Coronary artery (tissue), 2 donors: ENCODE measurements at regions not wholly inside any gene's neighbourhood (a gene's known extent, or its start where the extent isn't known, plus 50 kb on each side); places are given as distances from the start of the nearest gene placed in this dataset.

Experiments
- DNase-seq: peaks from one replicate; pipeline ENCODE4 v3.0.0-alpha.2; 2017; ENCODE audit warnings: low spot score
- H3K27ac ChIP-seq, 2 donors: fragments of 200-600 bp; sonication (generic); one replicate each; pipeline ENCODE4 v1.5.1; 2016 to 2019
- H3K4me3 ChIP-seq: fragments of 200-600 bp; sonication (generic); 2 replicates; pipeline ENCODE4 v1.5.1; 2016; ENCODE audit warnings: mild to moderate bottlenecking, moderate library complexity
- CTCF ChIP-seq: fragments of 200-600 bp; sonication (generic); IDR thresholded peaks from one replicate; pipeline ENCODE4 v1.5.1; 2019; ENCODE audit warnings: antibody characterized with exemption

GRCh38 chr5:59992206-59992605 lies 98.7 kb upstream of the PDE4D start:
- no peak overlapping the region for H3K27ac ChIP-seq
- DNase-seq, result no peak
- TF ChIP-seq CTCF, result no peak

GRCh38 chr5:59988396-59988795 lies 94.9 kb upstream of the PDE4D start:
- TF ChIP-seq CTCF, result no peak
- Histone ChIP-seq H3K27ac (no peak overlapping the region), H3K4me3 (no peak overlapping the region)
- DNase-seq, result no peak

More at GRCh38 chr5:59992206-59992605, 98.7 kb upstream of the PDE4D start:
- H3K4me3 ChIP-seq, result no peak overlapping the region

- no peak for DNase-seq
- Histone ChIP-seq H3K27ac (no peak overlapping the region), H3K4me3 (no peak overlapping the region)
- TF ChIP-seq CTCF, result no peak
Measured at GRCh38 chr5:59976342-59976741, 82.8 kb upstream of the PDE4D start.

- DNase-seq, result no peak
- no peak for TF ChIP-seq CTCF
- no peak overlapping the region for H3K4me3 ChIP-seq
- H3K27ac ChIP-seq, result no peak overlapping the region
Measured at GRCh38 chr5:59972043-59972442, 78.5 kb upstream of the PDE4D start.

GRCh38 chr5:59959330-59959729 lies 65.8 kb upstream of the PDE4D start:
- no peak overlapping the region for H3K4me3 ChIP-seq
- TF ChIP-seq CTCF, result no peak
- no peak for DNase-seq
- no peak overlapping the region for H3K27ac ChIP-seq

GRCh38 chr5:59956130-59956783 lies 62.7 kb upstream of the PDE4D start:
- Histone ChIP-seq H3K4me3 (no peak overlapping the region), H3K27ac (no peak overlapping the region)
- DNase-seq, result no peak
- TF ChIP-seq CTCF, result no peak

GRCh38 chr5:59955241-59955640 lies 61.7 kb upstream of the PDE4D start:
- DNase-seq, result no peak
- no peak overlapping the region for H3K4me3 ChIP-seq
- no peak overlapping the region for H3K27ac ChIP-seq
- no peak for TF ChIP-seq CTCF
